ENCODE measurements at regions not wholly inside any gene's neighbourhood (a gene's known extent, or its start where the extent isn't known, plus 50 kb on each side); places are given as distances from the start of the nearest gene placed in this dataset.

DNA sequence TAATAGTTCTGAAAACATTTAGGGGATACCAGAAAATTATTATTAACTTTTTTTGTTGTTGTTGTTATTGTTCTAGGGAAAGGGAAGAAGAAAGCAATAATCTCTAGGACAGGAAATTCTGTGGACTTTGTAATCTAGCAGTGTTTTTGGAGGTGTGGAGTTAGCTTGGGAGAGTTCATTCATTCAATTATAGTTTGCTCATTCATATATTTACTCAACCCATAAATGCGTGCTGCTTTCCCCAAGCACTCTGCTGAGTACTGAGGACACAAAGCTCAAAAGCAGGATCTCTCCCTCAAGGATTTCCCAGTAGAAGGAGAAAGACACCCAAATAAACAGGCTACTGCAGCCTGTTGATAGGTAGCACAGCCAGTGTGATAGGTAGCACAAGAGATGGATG is 984.3 kb downstream of the BCL11A start:
- ATAC-seq (no peak), FAIRE-seq (no peak), DNase-seq (ENCODE audit: low read depth in 1 of 2, low spot score in 1 of 2) (no peak)
- Histone ChIP-seq H3K4me2 (no peak overlapping the region), H3K27ac (no peak overlapping the region), H3K4me1 (no peaks in the 10 kb centered on the region), H3K9me3 (no peaks in the 10 kb centered on the region), H3K4me3 (no peak overlapping the region)
- ChIA-PET POLR2A (no interaction called here), CTCF (no interaction called here)
- no peak for TF ChIP-seq HOXB13 (CRISPR knock-in tag; IDR thresholded peaks at IDR 0.05; ENCODE audit: low read depth)
- no peak for TF ChIP-seq RAD21 (conservative IDR thresholded peaks at IDR 0.05 in 1 of 2, IDR thresholded peaks at IDR 0.05 in 1 of 2)
- no peak for TF ChIP-seq EP300 (IDR thresholded peaks at IDR 0.05)
- no peak for TF ChIP-seq ZSCAN20 (CRISPR knock-in tag; IDR thresholded peaks at IDR 0.05)
- TF ChIP-seq EHMT2 (IDR thresholded peaks at IDR 0.05; ENCODE audit: low read depth), result no peak
- no peak for TF ChIP-seq PHF8 (IDR thresholded peaks at IDR 0.05; ENCODE audit: borderline replicate concordance, low read depth)
- TF ChIP-seq KDM5A (IDR thresholded peaks at IDR 0.05), result no peak
- TF ChIP-seq RCOR1 (IDR thresholded peaks at IDR 0.05; ENCODE audit: low read depth, low read length), result no peak
- no peak for TF ChIP-seq RNF2 (IDR thresholded peaks at IDR 0.05; ENCODE audit: borderline replicate concordance, low read depth)
- no peak for TF ChIP-seq FOXS1 (CRISPR knock-in tag; IDR thresholded peaks at IDR 0.05)
- no peak for TF ChIP-seq E2F6 (IDR thresholded peaks at IDR 0.05; ENCODE audit: borderline replicate concordance, low read depth)
- no peak for TF ChIP-seq FOSB (CRISPR knock-in tag; IDR thresholded peaks at IDR 0.05)
- TF ChIP-seq, protein P1, sequence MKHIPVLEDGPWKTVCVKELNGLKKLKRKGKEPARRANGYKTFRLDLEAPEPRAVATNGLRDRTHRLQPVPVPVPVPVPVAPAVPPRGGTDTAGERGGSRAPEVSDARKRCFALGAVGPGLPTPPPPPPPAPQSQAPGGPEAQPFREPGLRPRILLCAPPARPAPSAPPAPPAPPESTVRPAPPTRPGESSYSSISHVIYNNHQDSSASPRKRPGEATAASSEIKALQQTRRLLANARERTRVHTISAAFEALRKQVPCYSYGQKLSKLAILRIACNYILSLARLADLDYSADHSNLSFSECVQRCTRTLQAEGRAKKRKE (CRISPR knock-in tag; IDR thresholded peaks at IDR 0.05; ENCODE audit: low read depth), result no peak
- TF ChIP-seq REST (IDR thresholded peaks at IDR 0.05), result no peak
- 62% methylated on average over 1 of the region's 1 CpG for WGBS (ENCODE audit: missing lambda C conversion rate)

DNA sequence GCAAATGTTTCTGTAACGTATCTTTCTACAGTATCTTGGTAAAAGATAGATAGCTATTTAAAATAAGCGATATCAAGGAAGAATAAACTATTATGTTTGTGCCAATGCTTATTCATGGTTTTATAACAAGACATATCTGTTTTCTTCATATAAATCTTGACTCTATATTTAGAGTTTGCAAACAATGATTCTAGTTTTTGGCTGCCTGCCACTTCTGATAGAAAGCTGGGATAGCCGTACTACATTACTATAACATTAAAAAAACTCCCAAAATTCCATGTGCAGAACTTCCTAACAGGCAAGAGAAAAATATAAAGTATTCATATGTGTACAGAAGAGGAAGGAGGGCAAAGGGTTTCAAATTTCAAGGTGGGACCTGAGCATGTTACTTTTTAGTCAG is 985.0 kb downstream of the BCL11A start:
- ATAC-seq (no peak), FAIRE-seq (no peak), DNase-seq (ENCODE audit: low read depth in 1 of 2, low spot score in 1 of 2) (no peak)
- H3K9me3 ChIP-seq, result no peaks in the 10 kb centered on the region
- H3K4me1 ChIP-seq, result no peaks in the 10 kb centered on the region
- ChIA-PET CTCF (no interaction called here), POLR2A (no interaction called here)
- H3K4me2 ChIP-seq, result no peak overlapping the region
- TF ChIP-seq ZNF302 (CRISPR knock-in tag; IDR thresholded peaks at IDR 0.05) (no peak), RFX5 (IDR thresholded peaks at IDR 0.05) (no peak), BHLHE40 (IDR thresholded peaks at IDR 0.05; ENCODE audit: low read depth, low read length) (no peak), CBX8 (IDR thresholded peaks at IDR 0.05) (no peak), KDM5A (IDR thresholded peaks at IDR 0.05) (no peak), JUN (IDR thresholded peaks at IDR 0.05) (no peak), NPAS2 (CRISPR knock-in tag; IDR thresholded peaks at IDR 0.05; ENCODE audit: borderline replicate concordance) (no peak), JUNB (IDR thresholded peaks at IDR 0.05) (no peak), TP53 (CRISPR knock-in tag; IDR thresholded peaks at IDR 0.05) (no peak), ZFP36 (IDR thresholded peaks at IDR 0.05; ENCODE audit: borderline replicate concordance, partially characterized antibody) (no peak), RNF2 (IDR thresholded peaks at IDR 0.05; ENCODE audit: borderline replicate concordance, low read depth) (no peak), ZSCAN20 (CRISPR knock-in tag; IDR thresholded peaks at IDR 0.05) (no peak), TFCP2L1 (CRISPR knock-in tag; IDR thresholded peaks at IDR 0.05) (no peak), FOXS1 (CRISPR knock-in tag; IDR thresholded peaks at IDR 0.05) (no peak), CBX2 (IDR thresholded peaks at IDR 0.05; ENCODE audit: borderline replicate concordance, low read depth) (no peak), RCOR1 (IDR thresholded peaks at IDR 0.05; ENCODE audit: low read depth, low read length) (no peak)
- TF ChIP-seq, protein P2, sequence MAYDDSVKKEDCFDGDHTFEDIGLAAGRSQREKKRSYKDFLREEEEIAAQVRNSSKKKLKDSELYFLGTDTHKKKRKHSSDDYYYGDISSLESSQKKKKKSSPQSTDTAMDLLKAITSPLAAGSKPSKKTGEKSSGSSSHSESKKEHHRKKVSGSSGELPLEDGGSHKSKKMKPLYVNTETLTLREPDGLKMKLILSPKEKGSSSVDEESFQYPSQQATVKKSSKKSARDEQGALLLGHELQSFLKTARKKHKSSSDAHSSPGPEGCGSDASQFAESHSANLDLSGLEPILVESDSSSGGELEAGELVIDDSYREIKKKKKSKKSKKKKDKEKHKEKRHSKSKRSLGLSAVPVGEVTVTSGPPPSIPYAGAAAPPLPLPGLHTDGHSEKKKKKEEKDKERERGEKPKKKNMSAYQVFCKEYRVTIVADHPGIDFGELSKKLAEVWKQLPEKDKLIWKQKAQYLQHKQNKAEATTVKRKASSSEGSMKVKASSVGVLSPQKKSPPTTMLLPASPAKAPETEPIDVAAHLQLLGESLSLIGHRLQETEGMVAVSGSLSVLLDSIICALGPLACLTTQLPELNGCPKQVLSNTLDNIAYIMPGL (CRISPR knock-in tag; IDR thresholded peaks at IDR 0.05; ENCODE audit: borderline replicate concordance), result no peak
- TF ChIP-seq, protein P3, sequence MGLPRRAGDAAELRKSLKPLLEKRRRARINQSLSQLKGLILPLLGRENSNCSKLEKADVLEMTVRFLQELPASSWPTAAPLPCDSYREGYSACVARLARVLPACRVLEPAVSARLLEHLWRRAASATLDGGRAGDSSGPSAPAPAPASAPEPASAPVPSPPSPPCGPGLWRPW (IDR thresholded peaks at IDR 0.05), result no peak
- no peak overlapping the region for H3K27ac ChIP-seq
- 11% methylated on average over 3 of the region's 3 CpGs for WGBS (ENCODE audit: missing lambda C conversion rate)
- H3K4me3 ChIP-seq, result no peak overlapping the region

Data from A549 (cell line).